GM12872 (cell line): ENCODE measurements at regions not wholly inside any gene's neighbourhood (a gene's known extent, or its start where the extent isn't known, plus 50 kb on each side); places are given as distances from the start of the nearest gene placed in this dataset.

Experiments used
- TF ChIP-seq, protein P1 (sequence below): IDR thresholded peaks from 3 replicates; pipeline ENCODE4 v1.5.1; 2011; ENCODE audit warnings: low read depth, mild to moderate bottlenecking, low read length, moderate library complexity; ENCODE audit not compliant: insufficient read depth

GRCh38 chr16:6684076-6684673 is 648.5 kb upstream of the RBFOX1 start:
- TF ChIP-seq, protein P1, sequence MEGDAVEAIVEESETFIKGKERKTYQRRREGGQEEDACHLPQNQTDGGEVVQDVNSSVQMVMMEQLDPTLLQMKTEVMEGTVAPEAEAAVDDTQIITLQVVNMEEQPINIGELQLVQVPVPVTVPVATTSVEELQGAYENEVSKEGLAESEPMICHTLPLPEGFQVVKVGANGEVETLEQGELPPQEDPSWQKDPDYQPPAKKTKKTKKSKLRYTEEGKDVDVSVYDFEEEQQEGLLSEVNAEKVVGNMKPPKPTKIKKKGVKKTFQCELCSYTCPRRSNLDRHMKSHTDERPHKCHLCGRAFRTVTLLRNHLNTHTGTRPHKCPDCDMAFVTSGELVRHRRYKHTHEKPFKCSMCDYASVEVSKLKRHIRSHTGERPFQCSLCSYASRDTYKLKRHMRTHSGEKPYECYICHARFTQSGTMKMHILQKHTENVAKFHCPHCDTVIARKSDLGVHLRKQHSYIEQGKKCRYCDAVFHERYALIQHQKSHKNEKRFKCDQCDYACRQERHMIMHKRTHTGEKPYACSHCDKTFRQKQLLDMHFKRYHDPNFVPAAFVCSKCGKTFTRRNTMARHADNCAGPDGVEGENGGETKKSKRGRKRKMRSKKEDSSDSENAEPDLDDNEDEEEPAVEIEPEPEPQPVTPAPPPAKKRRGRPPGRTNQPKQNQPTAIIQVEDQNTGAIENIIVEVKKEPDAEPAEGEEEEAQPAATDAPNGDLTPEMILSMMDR, result peak; percentile 34; the same call in 2 of the 3 replicates

DNA sequence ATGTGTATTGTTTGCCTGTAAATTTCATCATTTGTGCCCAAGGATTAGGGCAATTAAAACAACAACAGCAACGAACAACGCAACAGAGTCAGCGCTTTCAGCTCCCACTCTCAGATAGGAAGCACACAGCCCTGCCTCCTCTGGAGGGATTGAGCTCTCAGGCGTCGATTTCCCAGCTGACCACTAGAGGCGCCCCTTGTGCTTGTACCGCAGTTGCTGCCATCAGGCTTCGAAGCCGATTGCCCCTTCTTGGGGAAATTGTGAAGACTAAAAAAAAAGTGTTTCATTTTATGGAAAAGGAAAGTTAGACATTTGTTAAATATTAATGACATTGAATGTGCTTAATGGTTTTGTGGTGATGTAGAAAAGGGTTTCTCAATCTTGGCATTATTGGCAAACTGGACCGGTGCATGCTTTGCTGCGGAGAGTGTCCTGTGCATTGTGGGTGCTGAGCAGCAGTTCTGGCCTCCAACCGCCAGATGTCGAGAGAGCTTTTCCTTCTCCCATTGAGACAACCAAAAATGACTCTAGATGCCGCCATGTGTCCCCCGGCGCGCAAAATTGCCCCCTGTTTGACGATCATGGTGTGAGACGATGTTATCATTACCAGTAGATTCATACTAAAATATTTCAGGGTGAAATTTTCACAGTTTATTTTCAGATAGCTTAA is 650.4 kb upstream of the RBFOX1 start:
- TF ChIP-seq, protein P1, result peak; percentile 68

GRCh38 chr16:6678586-6678985 is 654.1 kb upstream of the RBFOX1 start:
- TF ChIP-seq, protein P1, result no peak

GRCh38 chr16:6674071-6674470 is 658.6 kb upstream of the RBFOX1 start:
- TF ChIP-seq, protein P1, result no peak

DNA sequence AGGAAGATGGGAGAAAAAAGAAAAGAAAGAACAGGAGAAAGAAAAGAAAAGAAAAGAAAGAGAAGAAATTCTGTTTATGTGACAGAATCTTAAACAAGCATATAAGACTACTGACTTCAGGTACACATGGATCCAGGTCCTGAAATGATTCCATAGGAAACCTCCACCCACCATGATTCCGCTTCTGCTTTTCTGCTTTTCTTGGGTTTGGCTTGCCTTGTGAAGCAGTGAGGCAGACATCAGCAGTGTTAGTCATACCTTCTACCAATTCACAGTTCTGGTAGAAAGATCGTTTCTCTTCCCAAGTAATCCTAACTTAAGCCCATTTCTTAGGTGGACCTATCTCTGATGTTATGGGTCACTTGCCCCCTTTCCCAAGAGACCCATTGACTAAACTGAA is 660.1 kb upstream of the RBFOX1 start:
- TF ChIP-seq, protein P1, result no peak

- TF ChIP-seq, protein P1, result no peak
Measured at GRCh38 chr16:6667393-6667792, 665.3 kb upstream of the RBFOX1 start.

GRCh38 chr16:6665126-6665525 is 667.5 kb upstream of the RBFOX1 start:
- TF ChIP-seq, protein P1, result no peak
